Non-pigmented ciliary epithelial cell (primary cell): ENCODE measurements at regions not wholly inside any gene's neighbourhood (a gene's known extent, or its start where the extent isn't known, plus 50 kb on each side); places are given as distances from the start of the nearest gene placed in this dataset.
"Not testable (repeated sequence)": the region's sequence is repeated elsewhere in the genome, so short reads cannot be mapped to it uniquely, and the experiment has no call there.

Experiments used
- DNase-seq: peaks from one replicate; pipeline ENCODE4 v3.0.0-alpha.2; 2010; ENCODE audit warnings: low read depth

- DNase-seq: no peak
Observed at GRCh38 chr12:91307957-91308670, 125.5 kb upstream of the DCN start.

- no peak for DNase-seq
Observed at GRCh38 chr12:91290354-91290753, 107.7 kb upstream of the DCN start.

GRCh38 chr12:91289906-91290305 is 107.3 kb upstream of the DCN start:
- DNase-seq: no peak

GRCh38 chr12:91289072-91289471 is 106.5 kb upstream of the DCN start:
- no peak for DNase-seq

- no peak for DNase-seq
Observed at GRCh38 chr12:91287753-91288152, 105.1 kb upstream of the DCN start.

- no peak for DNase-seq
Observed at GRCh38 chr12:91278126-91278525, 95.5 kb upstream of the DCN start.

GRCh38 chr12:91276509-91276908 is 93.9 kb upstream of the DCN start:
- DNase-seq: no peak

- no peak for DNase-seq
Observed at GRCh38 chr12:91275321-91275720, 92.7 kb upstream of the DCN start.

- DNase-seq: no peak
Observed at GRCh38 chr12:91274916-91275315, 92.3 kb upstream of the DCN start.

GRCh38 chr12:91273560-91273959 is 90.9 kb upstream of the DCN start:
- DNase-seq: no peak

- DNase-seq: no peak
Observed at GRCh38 chr12:91272461-91273063, 89.9 kb upstream of the DCN start.

GRCh38 chr12:91271185-91271584 is 88.6 kb upstream of the DCN start:
- no peak for DNase-seq

- no peak for DNase-seq
Observed at GRCh38 chr12:91267039-91267438, 84.4 kb upstream of the DCN start.

GRCh38 chr12:91264178-91264577 is 81.6 kb upstream of the DCN start:
- DNase-seq: no peak

- DNase-seq: no peak
Observed at GRCh38 chr12:91261820-91262676, 79.4 kb upstream of the DCN start.

GRCh38 chr12:91256411-91256810 is 73.8 kb upstream of the DCN start:
- no peak for DNase-seq

GRCh38 chr12:91252341-91252740 is 69.7 kb upstream of the DCN start:
- no peak for DNase-seq

- DNase-seq: no peak
Observed at GRCh38 chr12:91250273-91250665, 67.7 kb upstream of the DCN start.

- DNase-seq: no peak
Observed at GRCh38 chr12:91249518-91250272, 67.1 kb upstream of the DCN start.

GRCh38 chr12:91249054-91249453 is 66.4 kb upstream of the DCN start:
- DNase-seq: no peak

- DNase-seq: not testable (repeated sequence)
Observed at GRCh38 chr12:91243177-91243576, 60.6 kb upstream of the DCN start.

GRCh38 chr12:91241756-91242155 is 59.1 kb upstream of the DCN start:
- no peak for DNase-seq
